Muscle of leg (tissue), 3 donors: ENCODE measurements at regions not wholly inside any gene's neighbourhood (a gene's known extent, or its start where the extent isn't known, plus 50 kb on each side); places are given as distances from the start of the nearest gene placed in this dataset.

Experiments
- DNase-seq: peaks from one replicate; pipeline ENCODE4 v3.0.0; 2013
- H3K27ac ChIP-seq: one replicate; pipeline ENCODE4 v1.5.1; 2013; ENCODE audit warnings: mild to moderate bottlenecking, low read length, control low read depth
- H3K27me3 ChIP-seq: one replicate; pipeline ENCODE4 v1.6.1; 2013; ENCODE audit warnings: low read length; ENCODE audit not compliant: control insufficient read depth, insufficient read depth
- H3K36me3 ChIP-seq: one replicate; pipeline ENCODE4 v1.6.1; 2013; ENCODE audit warnings: low read length; ENCODE audit not compliant: control insufficient read depth, insufficient read depth
- H3K4me1 ChIP-seq: one replicate; pipeline ENCODE4 v1.6.1; 2013; ENCODE audit warnings: low read length; ENCODE audit not compliant: control insufficient read depth, insufficient read depth
- H3K4me3 ChIP-seq: one replicate; pipeline ENCODE4 v1.5.1; 2013; ENCODE audit warnings: low read length, control low read depth
- H3K9me3 ChIP-seq: replicated peaks from 2 replicates; pipeline ENCODE4 v1.6.1; 2013; ENCODE audit warnings: low read depth, low read length; ENCODE audit not compliant: control insufficient read depth
- WGBS: methylation state at CpG from one replicate; pipeline ENCODE4 v1.1.5; 2013; ENCODE audit warnings: missing lambda C conversion rate; ENCODE audit not compliant: insufficient coverage; 5-methylcytosine and 5-hydroxymethylcytosine counted together

DNA sequence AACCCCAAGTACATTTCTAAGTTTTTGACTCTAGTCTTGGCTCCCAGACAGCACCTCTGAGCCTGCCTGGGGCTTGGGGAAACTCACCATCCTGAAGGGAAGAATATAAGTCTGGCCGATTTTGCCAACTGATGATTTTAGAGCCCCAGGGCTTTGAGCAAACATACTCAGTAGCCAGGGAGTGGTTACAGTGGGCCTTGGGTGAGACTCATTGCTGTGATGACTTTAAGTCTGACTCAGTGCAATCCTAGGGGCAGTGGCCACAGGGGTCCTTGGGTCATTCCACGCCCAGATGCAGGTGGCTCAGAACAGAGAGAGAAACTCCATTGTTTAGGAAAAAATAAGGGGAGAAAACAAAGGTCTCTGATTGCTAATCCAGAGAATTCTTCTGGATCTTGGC lies 312.0 kb upstream of the EDIL3 start:
- 75% methylated on average over 1 of the region's 2 CpGs for WGBS
- no peaks in the 10 kb centered on the region for H3K9me3 ChIP-seq
- H3K36me3 ChIP-seq = no peaks in the 10 kb centered on the region
- H3K27me3 ChIP-seq = no peaks in the 10 kb centered on the region
- no peaks in the 10 kb centered on the region for H3K4me1 ChIP-seq
- no peak overlapping the region for H3K4me3 ChIP-seq
- no peak for DNase-seq
- H3K27ac ChIP-seq = no peak overlapping the region

DNA sequence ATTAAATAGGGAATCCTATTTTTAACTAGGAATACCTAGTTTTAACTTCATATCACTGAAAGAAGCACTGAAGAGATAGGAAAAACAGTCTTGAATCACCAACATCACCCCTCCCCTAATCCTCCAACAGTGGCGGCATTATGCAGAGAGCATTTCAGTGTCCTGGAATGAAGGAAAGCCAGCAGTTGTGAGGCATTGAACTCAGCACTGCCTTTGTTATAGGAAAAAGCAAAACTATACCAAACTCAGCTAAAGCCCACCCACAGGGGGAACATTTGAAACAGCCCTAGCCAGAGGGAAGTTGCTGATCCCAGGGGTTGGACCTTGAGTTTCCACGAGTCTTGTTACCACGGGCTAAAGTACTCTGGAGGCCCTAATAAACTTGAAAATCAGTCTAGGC lies 310.6 kb upstream of the EDIL3 start:
- Histone ChIP-seq H3K4me1 (no peaks in the 10 kb centered on the region), H3K27ac (no peak overlapping the region), H3K27me3 (no peaks in the 10 kb centered on the region), H3K9me3 (no peaks in the 10 kb centered on the region), H3K36me3 (no peaks in the 10 kb centered on the region), H3K4me3 (no peak overlapping the region)
- no peak for DNase-seq
- 65% methylated on average over 2 of the region's 3 CpGs for WGBS

DNA sequence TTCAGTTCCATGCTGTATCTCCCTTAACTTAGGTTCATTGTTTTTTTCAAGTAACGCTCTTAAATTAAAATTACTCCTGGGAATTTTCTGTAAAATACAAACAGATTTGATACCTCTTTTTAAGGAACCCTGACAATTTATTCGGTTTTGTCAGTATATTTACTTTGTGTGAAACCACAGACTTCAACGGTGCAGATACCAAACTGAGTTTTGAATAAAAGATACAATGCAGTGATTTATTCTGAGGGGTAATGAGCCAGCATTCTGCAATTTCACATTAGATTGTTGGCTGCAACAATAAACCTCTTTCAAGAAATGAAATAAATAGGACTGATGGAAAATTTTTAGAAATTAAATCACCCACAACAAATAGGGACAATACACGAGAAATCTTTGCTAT lies 308.6 kb upstream of the EDIL3 start:
- H3K4me3 ChIP-seq = no peak overlapping the region
- peak; percentile 7 for DNase-seq
- H3K27me3 ChIP-seq = no peaks in the 10 kb centered on the region
- H3K27ac ChIP-seq = no peak overlapping the region
- H3K9me3 ChIP-seq = no peaks in the 10 kb centered on the region
- no CpG with 5 or more reads among the region's 4 CpGs for WGBS
- no peaks in the 10 kb centered on the region for H3K36me3 ChIP-seq
- no peaks in the 10 kb centered on the region for H3K4me1 ChIP-seq

DNA sequence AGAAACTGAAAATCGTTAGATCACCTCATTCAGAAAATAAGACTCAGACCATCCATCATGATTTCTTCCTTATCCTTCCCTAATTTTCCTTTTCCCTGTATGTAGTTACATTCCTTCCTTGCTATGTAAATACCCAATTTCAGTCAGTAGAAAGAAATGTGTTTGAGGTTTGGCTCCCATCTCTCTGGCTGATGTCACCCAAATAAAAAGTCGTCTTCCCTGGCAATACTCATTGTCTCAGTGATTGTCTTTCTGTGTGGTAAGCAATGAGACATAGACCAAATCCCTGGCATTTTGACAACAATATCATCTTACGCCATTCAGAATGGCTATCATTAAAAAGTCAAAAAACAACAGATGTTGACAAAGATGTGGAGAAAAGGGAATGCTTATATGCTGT lies 303.9 kb upstream of the EDIL3 start:
- DNase-seq = peak; percentile 56

DNA sequence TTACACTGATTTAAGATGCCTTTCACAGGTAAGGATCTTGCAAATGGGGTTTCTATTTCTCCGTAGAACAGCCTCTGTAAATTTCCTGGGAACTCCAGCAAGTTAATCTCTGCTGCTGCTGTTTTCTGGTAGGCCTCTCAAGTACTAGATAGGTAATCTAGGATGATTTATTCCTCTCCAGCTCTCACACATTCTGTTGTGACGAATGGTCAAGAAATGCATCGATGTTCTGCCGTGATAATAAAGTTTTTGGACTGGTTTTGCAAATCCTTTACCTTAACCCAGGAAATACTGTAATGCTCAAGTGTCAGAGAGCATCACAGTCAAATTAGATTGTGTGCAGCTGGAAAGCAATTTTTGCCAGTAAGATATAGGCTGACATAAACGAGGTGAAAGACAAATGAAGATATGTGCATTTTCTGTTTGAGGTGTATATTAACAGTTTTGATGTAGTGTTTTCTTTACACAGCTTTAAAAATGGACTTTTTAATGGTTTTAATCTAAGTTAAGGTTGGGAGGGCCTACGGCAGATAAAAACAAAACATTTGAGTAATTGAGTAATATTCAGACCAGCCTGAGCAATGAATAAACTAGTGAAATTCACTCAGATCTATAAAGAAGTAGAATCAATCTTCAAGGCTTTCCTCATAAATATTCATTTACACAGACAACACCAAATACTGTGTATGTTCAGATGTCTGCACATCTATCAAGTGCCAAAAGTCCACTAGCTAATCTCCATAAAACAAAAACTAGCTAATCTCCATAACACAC lies 300.6 kb upstream of the EDIL3 start:
- H3K4me1 ChIP-seq = no peaks in the 10 kb centered on the region
- no peaks in the 10 kb centered on the region for H3K36me3 ChIP-seq
- no peak overlapping the region for H3K27ac ChIP-seq
- H3K9me3 ChIP-seq = no peaks in the 10 kb centered on the region
- H3K27me3 ChIP-seq = no peaks in the 10 kb centered on the region
- H3K4me3 ChIP-seq = no peak overlapping the region
- WGBS = no CpG with 5 or more reads among the region's 6 CpGs
- DNase-seq = no peak

More for the DNA sequence above, 303.9 kb upstream of the EDIL3 start:
- Histone ChIP-seq H3K4me1 (no peaks in the 10 kb centered on the region), H3K36me3 (no peaks in the 10 kb centered on the region), H3K9me3 (no peaks in the 10 kb centered on the region), H3K4me3 (no peak overlapping the region), H3K27me3 (no peaks in the 10 kb centered on the region), H3K27ac (no peak overlapping the region)
- WGBS = no CpG with 5 or more reads among the region's 3 CpGs

DNA sequence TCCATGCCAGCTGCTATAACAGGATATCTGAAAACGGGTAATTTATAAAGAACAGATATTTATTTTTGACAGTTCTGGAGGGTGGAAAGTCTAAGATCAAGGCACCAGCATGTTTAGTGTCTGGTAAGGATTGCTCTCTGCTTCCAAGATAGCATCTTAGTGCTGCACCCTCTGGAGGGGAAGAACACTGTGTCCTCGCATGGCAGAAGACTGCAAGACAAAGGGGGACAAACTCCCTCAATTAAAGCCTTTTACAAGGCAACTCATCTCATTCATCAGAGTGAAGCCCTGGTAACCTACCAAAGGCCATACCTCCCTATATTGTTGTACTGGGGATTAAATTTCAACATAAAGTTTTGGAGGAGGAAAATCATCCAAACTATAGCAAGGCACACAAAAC lies 298.9 kb upstream of the EDIL3 start:
- H3K9me3 ChIP-seq = no peaks in the 10 kb centered on the region
- no peaks in the 10 kb centered on the region for H3K36me3 ChIP-seq
- no peak overlapping the region for H3K27ac ChIP-seq
- no peaks in the 10 kb centered on the region for H3K27me3 ChIP-seq
- H3K4me1 ChIP-seq = no peaks in the 10 kb centered on the region
- WGBS = 86% methylated on average over 1 of the region's 2 CpGs
- H3K4me3 ChIP-seq = no peak overlapping the region
- no peak for DNase-seq

DNA sequence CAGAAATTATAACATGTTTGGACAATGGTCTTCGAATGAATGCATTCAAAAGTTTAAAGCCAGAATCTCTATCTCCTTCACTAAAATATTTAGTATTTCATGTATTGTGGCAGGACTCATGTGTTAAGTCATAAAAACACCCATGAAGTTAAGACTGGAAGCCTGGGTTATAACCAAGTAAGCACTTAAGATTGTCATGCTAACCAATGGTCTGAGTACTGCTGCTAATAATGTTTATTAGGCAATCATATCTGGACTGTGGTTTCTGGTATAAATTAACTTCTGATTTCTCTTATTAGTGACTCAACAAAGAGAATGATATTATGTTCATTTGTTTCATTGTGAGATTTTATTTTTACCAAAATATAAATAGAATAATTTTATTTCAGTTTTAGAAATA lies 297.9 kb upstream of the EDIL3 start:
- H3K36me3 ChIP-seq = no peaks in the 10 kb centered on the region
- no CpG with 5 or more reads among the region's 1 CpG for WGBS

DNA sequence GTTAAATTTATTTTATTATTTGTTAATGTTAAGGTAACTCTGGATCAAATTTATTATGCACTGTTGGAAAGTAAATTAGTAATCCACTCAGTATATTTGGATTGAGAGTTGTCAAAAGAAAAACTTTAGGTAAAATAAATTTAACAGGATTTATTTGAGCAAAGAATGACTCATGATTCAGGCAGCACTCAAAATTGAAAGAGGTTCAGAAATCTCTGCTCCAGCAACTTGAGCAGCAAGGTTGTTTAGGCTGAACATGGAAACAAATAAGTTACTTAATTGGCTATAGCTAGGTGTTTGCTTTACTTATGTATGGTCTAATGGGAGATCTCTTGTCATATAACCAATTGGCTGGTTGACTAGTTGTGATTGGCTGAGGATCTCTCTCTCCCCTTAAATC lies 296.2 kb upstream of the EDIL3 start:
- H3K27ac ChIP-seq = no peak overlapping the region
- H3K27me3 ChIP-seq = no peaks in the 10 kb centered on the region
- H3K36me3 ChIP-seq = no peaks in the 10 kb centered on the region
- no peak overlapping the region for H3K4me3 ChIP-seq
- H3K4me1 ChIP-seq = no peaks in the 10 kb centered on the region
- no peak for DNase-seq
- no peaks in the 10 kb centered on the region for H3K9me3 ChIP-seq

More for the DNA sequence above, 297.9 kb upstream of the EDIL3 start:
- no peaks in the 10 kb centered on the region for H3K4me1 ChIP-seq
- no peak overlapping the region for H3K4me3 ChIP-seq
- no peaks in the 10 kb centered on the region for H3K27me3 ChIP-seq
- no peak overlapping the region for H3K27ac ChIP-seq
- H3K9me3 ChIP-seq = no peaks in the 10 kb centered on the region
- DNase-seq = no peak

DNA sequence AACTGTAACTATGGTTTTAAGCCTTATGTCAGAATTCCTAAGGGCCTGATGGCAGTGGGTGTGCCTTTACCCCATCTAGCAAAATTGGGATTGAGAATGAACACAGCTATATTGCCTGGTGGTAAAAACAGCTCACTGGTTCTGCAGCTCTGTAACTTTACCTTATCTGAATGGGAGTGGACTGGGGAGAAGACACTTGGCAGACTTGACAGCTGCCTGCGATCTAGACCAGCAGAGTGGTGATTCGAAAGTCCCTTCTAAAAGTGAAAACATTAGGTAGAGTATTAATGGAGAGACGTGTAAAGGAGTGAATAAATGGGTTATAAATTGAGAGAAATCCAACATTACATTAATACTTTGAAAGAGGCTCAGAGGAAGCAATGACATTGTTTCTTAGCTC lies 289.1 kb upstream of the EDIL3 start:
- H3K36me3 ChIP-seq = no peaks in the 10 kb centered on the region
- no peaks in the 10 kb centered on the region for H3K27me3 ChIP-seq
- peaks cover 9% of the 10 kb centered on the region for H3K9me3 ChIP-seq
- no peak overlapping the region for H3K27ac ChIP-seq
- no peaks in the 10 kb centered on the region for H3K4me1 ChIP-seq
- WGBS = no CpG with 5 or more reads among the region's 3 CpGs
- DNase-seq = no peak
- no peak overlapping the region for H3K4me3 ChIP-seq

DNA sequence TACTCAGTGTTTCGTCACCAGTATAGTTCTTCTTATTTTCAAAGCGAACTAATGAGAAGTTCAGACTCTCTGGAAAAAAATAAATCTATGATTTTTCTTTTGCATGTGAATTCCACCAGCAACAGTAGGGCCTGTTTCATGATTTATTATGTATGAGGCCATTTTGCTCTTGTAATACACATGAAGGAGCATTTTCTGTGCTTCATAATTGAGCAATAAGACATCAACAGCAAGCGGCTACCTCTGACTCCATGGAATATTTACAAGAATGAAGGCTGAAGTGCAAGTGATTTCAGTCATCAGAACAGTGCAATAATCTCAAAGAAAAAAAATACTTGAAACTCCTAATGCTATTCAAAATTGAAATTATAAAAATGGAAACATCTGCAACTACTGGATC lies 282.9 kb upstream of the EDIL3 start:
- no peak for DNase-seq
- Histone ChIP-seq H3K4me3 (no peak overlapping the region), H3K27ac (no peak overlapping the region), H3K27me3 (no peaks in the 10 kb centered on the region), H3K4me1 (no peaks in the 10 kb centered on the region), H3K9me3 (peaks cover 9% of the 10 kb centered on the region), H3K36me3 (no peaks in the 10 kb centered on the region)
- no CpG with 5 or more reads among the region's 3 CpGs for WGBS

DNA sequence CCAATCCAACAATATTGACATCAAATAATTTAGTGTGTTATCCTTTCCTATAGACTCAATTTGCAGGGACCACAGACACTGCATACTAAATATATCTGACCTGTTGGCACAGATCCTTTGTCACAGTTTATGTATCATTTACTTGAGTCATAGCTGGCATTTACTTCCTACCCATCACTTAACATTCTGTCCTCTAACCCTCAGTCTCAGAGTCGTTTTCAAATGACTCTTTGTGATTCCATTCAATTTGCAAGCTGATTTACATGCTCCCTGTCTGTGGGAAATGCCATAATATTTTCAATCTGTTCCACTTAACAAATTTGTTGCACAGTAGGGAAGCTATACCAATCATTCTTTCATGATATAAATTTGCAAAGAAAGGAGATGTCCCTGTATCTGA lies 265.7 kb upstream of the EDIL3 start:
- no peaks in the 10 kb centered on the region for H3K27me3 ChIP-seq
- no peak for DNase-seq
- no peaks in the 10 kb centered on the region for H3K9me3 ChIP-seq
- no peak overlapping the region for H3K27ac ChIP-seq
- no peaks in the 10 kb centered on the region for H3K4me1 ChIP-seq
- H3K36me3 ChIP-seq = no peaks in the 10 kb centered on the region
- WGBS = no CpG with 5 or more reads among the region's 1 CpG
- H3K4me3 ChIP-seq = no peak overlapping the region
